Fibroblast of lung (primary cell): ENCODE measurements at regions not wholly inside any gene's neighbourhood (a gene's known extent, or its start where the extent isn't known, plus 50 kb on each side); places are given as distances from the start of the nearest gene placed in this dataset.

Experiments
- DNase-seq, 2 donors: peaks; one replicate each; pipeline versions ENCODE4 v3.0.0 to v3.0.0-alpha.2; 2010; ENCODE audit warnings: low read depth in 2 of 2
- H2AFZ ChIP-seq: 2 replicates; pipeline ENCODE4 v1.5.1; 2012; ENCODE audit warnings: low read length, control low read depth, inconsistent platforms
- H3K27ac ChIP-seq: 2 replicates; pipeline ENCODE4 v1.5.1; 2011; ENCODE audit warnings: low read length, control low read depth; ENCODE audit not compliant: insufficient read depth
- H3K27me3 ChIP-seq: 2 replicates; pipeline ENCODE4 v1.5.1; 2011; ENCODE audit warnings: mild to moderate bottlenecking, low read length; ENCODE audit not compliant: control insufficient read depth, insufficient read depth
- H3K36me3 ChIP-seq: 2 replicates; pipeline ENCODE4 v1.5.1; 2011; ENCODE audit warnings: low read length; ENCODE audit not compliant: control insufficient read depth, insufficient read depth
- H3K4me1 ChIP-seq: 2 replicates; pipeline ENCODE4 v1.5.1; 2011; ENCODE audit warnings: low read length; ENCODE audit not compliant: control insufficient read depth, insufficient read depth; ENCODE audit errors: extremely low read depth
- H3K4me2 ChIP-seq: 2 replicates; pipeline ENCODE4 v1.5.1; 2011; ENCODE audit warnings: low read length, control low read depth; ENCODE audit not compliant: insufficient read depth; ENCODE audit errors: extremely low read depth
- H3K4me3 ChIP-seq, 4 experiments: fragments of 200-600 bp in 1 of 4; sonication (generic) in 1 of 4; replicated peaks in 1 of 4; 2 replicates each; pipeline ENCODE4 v1.5.1; 2011 to 2016; ENCODE audit warnings: low read length in 4 of 4, low read depth in 3 of 4, mild to moderate bottlenecking in 3 of 4, control low read depth in 2 of 4, inconsistent platforms in 1 of 4, mixed read lengths in 1 of 4; ENCODE audit not compliant: insufficient read depth in 1 of 4; ENCODE audit errors: control extremely low read depth in 1 of 4
- H3K79me2 ChIP-seq: 2 replicates; pipeline ENCODE4 v1.5.1; 2012; ENCODE audit warnings: mild to moderate bottlenecking, low read length, inconsistent platforms; ENCODE audit not compliant: control insufficient read depth, insufficient read depth
- H3K9ac ChIP-seq: 2 replicates; pipeline ENCODE4 v1.5.1; 2011; ENCODE audit warnings: mild to moderate bottlenecking, low read length, control low read depth; ENCODE audit not compliant: insufficient read depth
- H3K9me3 ChIP-seq: 2 replicates; pipeline ENCODE4 v1.5.1; 2012; ENCODE audit warnings: low read depth, low read length; ENCODE audit not compliant: control insufficient read depth, insufficient read depth
- H4K20me1 ChIP-seq: 2 replicates; pipeline ENCODE4 v1.5.1; 2011; ENCODE audit warnings: low read length; ENCODE audit not compliant: control insufficient read depth, insufficient read depth; ENCODE audit errors: extremely low read depth
- EZH2 ChIP-seq: IDR thresholded peaks from 2 replicates; pipeline ENCODE4 v1.5.1; 2012; ENCODE audit warnings: low read length, control low read depth, mild to moderate bottlenecking; ENCODE audit errors: missing control alignments
- TF ChIP-seq, protein P1 (sequence below), 2 donors: IDR thresholded peaks in 1 of 2; conservative IDR thresholded peaks in 1 of 2; 1 replicate in 1 of 2; 2 replicates in 1 of 2; pipeline ENCODE4 v1.5.1; 2011 to 2012; ENCODE audit warnings: low read length in 2 of 2, control low read depth in 1 of 2, inconsistent platforms in 1 of 2, low read depth in 1 of 2, mild to moderate bottlenecking in 1 of 2

DNA sequence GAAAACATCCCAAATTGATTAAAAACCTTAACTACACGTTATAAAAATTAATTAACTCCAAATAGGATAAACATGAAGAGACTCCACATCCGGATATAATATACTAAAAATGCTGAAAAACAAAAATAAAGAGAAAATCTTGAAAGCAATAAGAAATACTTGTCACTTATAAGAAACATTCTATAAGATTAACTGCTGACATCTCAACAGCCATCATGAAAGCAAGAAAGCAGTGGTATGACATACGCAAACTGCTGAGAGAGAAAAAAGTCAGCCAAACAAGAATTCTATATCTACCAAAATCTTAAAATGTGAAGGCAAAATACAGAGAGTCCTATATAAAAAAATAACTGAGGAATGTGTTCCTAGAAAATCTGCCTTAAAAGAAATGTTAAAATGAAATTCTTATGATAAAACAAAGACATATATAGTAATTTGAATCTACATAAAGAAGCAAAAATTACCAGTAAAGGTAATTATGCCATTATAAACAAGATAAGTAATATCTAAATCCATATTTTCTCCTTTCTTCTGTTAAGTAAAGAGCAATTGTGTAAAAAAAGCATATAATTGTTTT lies 1851.1 kb downstream of the PCDH9 start:
- TF ChIP-seq, protein P1, sequence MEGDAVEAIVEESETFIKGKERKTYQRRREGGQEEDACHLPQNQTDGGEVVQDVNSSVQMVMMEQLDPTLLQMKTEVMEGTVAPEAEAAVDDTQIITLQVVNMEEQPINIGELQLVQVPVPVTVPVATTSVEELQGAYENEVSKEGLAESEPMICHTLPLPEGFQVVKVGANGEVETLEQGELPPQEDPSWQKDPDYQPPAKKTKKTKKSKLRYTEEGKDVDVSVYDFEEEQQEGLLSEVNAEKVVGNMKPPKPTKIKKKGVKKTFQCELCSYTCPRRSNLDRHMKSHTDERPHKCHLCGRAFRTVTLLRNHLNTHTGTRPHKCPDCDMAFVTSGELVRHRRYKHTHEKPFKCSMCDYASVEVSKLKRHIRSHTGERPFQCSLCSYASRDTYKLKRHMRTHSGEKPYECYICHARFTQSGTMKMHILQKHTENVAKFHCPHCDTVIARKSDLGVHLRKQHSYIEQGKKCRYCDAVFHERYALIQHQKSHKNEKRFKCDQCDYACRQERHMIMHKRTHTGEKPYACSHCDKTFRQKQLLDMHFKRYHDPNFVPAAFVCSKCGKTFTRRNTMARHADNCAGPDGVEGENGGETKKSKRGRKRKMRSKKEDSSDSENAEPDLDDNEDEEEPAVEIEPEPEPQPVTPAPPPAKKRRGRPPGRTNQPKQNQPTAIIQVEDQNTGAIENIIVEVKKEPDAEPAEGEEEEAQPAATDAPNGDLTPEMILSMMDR (conservative IDR thresholded peaks at IDR 0.05 in 1 of 2, IDR thresholded peaks at IDR 0.05 in 1 of 2; ENCODE audit: low read depth in 1 of 2, low read length in 2 of 2): no peak
- TF ChIP-seq EZH2: no peak
- Histone ChIP-seq H3K79me2 (no peaks in the 10 kb centered on the region), H3K4me1 (no peaks in the 10 kb centered on the region), H3K4me2 (no peak overlapping the region), H3K9ac (no peak overlapping the region), H3K36me3 (no peaks in the 10 kb centered on the region), H3K27me3 (no peaks in the 10 kb centered on the region), H4K20me1 (no peaks in the 10 kb centered on the region), H3K27ac (no peak overlapping the region), H2AFZ (no peak overlapping the region), H3K9me3 (no peaks in the 10 kb centered on the region), H3K4me3 (no peak overlapping the region)
- peak; percentile 32 to 53 for DNase-seq

DNA sequence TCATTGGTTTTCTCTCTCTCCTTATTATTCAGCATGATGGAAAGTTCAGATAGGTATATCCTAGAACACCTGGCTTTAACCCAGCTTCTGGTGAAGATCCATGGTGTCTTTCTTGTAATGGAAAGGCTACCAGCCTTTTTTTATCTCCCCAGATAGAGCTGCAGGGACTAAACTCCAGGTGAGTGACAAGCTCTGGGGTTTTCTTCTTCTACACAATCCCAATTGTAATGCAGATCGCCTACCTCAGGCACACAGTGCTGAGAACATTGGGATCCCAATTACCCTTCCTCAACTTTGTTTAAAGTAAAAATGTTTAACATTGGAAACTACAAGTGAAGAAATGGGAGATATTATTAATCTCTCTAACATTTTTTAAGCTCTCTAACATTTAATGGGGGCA lies 1851.7 kb downstream of the PCDH9 start:
- Histone ChIP-seq H3K4me1 (no peaks in the 10 kb centered on the region), H3K4me3 (no peak overlapping the region), H3K36me3 (no peaks in the 10 kb centered on the region), H3K27me3 (no peaks in the 10 kb centered on the region), H2AFZ (no peak overlapping the region), H3K4me2 (no peak overlapping the region), H3K27ac (no peak overlapping the region), H3K9me3 (no peaks in the 10 kb centered on the region), H4K20me1 (no peaks in the 10 kb centered on the region), H3K9ac (no peak overlapping the region), H3K79me2 (no peaks in the 10 kb centered on the region)
- DNase-seq: no peak
- TF ChIP-seq EZH2: no peak
- TF ChIP-seq, protein P1 (conservative IDR thresholded peaks at IDR 0.05 in 1 of 2, IDR thresholded peaks at IDR 0.05 in 1 of 2; ENCODE audit: low read depth in 1 of 2, low read length in 2 of 2): no peak

DNA sequence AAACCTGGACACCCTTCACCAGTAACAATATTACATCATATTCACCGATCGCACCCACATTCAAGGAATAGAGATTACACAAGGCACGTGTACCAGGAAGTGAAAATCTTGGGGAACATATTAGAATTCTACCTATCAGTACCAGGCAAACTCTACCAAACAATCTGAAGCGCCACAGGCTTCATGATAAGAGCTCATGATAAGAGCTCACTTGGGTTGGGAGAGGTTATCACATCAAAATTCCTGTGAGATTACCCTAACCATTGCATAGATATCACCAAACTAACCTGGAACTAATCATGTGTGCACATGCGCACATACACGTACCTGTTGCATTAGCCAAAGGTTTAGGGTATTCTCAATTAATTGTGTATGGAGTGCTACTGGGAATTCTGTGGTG lies 1861.3 kb downstream of the PCDH9 start:
- Histone ChIP-seq H3K36me3 (no peaks in the 10 kb centered on the region), H4K20me1 (no peaks in the 10 kb centered on the region), H3K27ac (no peak overlapping the region), H2AFZ (no peak overlapping the region), H3K4me2 (no peak overlapping the region), H3K4me3 (no peak overlapping the region), H3K27me3 (no peaks in the 10 kb centered on the region), H3K4me1 (no peaks in the 10 kb centered on the region), H3K9ac (no peak overlapping the region), H3K9me3 (no peaks in the 10 kb centered on the region), H3K79me2 (no peaks in the 10 kb centered on the region)
- DNase-seq: no peak
- TF ChIP-seq EZH2: no peak
- TF ChIP-seq, protein P1 (conservative IDR thresholded peaks at IDR 0.05 in 1 of 2, IDR thresholded peaks at IDR 0.05 in 1 of 2; ENCODE audit: low read depth in 1 of 2, low read length in 2 of 2): no peak
